ENCODE measurements at regions not wholly inside any gene's neighbourhood (a gene's known extent, or its start where the extent isn't known, plus 50 kb on each side); places are given as distances from the start of the nearest gene placed in this dataset.

GRCh38 chr5:86977808-86978207, 289.9 kb upstream of the RASA1 start:
- H3K36me3 ChIP-seq (ENCODE audit: low read length) = no peaks in the 10 kb centered on the region
- H3K4me2 ChIP-seq (ENCODE audit: low read depth, low read length, poor library complexity, severe bottlenecking) = no peak overlapping the region
- no peaks in the 10 kb centered on the region for H3F3A ChIP-seq (ENCODE audit: insufficient read depth)
- H3K9me2 ChIP-seq (replicated peaks; ENCODE audit: insufficient read depth, low read length) = no peaks in the 10 kb centered on the region
- H3K9me3 ChIP-seq (ENCODE audit: insufficient read depth, low read length) = no peaks in the 10 kb centered on the region
- no peak overlapping the region for H2AFZ ChIP-seq (ENCODE audit: low read depth, low read length, severe bottlenecking)
- no peak overlapping the region for H3K27ac ChIP-seq (ENCODE audit: low read depth, low read length)
- H3K27me3 ChIP-seq (ENCODE audit: low read length) = no peaks in the 10 kb centered on the region
- no peaks in the 10 kb centered on the region for H3K79me2 ChIP-seq (ENCODE audit: insufficient read depth, low read length)
- no peaks in the 10 kb centered on the region for H4K20me1 ChIP-seq (ENCODE audit: low read depth, low read length)
- no peak for TF ChIP-seq CTCF (IDR thresholded peaks at IDR 0.05; ENCODE audit: insufficient read depth, low read length, poor library complexity, severe bottlenecking)
- TF ChIP-seq EZH2phosphoT487 (conservative IDR thresholded peaks at IDR 0.05; ENCODE audit: low read length) = no peak
- no peak overlapping the region for H3K4me3 ChIP-seq (ENCODE audit: insufficient read depth, low read length, poor library complexity, severe bottlenecking)
- H3K9ac ChIP-seq (ENCODE audit: low read length) = no peak overlapping the region

GRCh38 chr5:86979811-86980411, 287.8 kb upstream of the RASA1 start:
- H2AFZ ChIP-seq (ENCODE audit: low read depth, low read length, severe bottlenecking) = no peak overlapping the region
- no peaks in the 10 kb centered on the region for H3K9me2 ChIP-seq (replicated peaks; ENCODE audit: insufficient read depth, low read length)
- no peak overlapping the region for H3K9ac ChIP-seq (ENCODE audit: low read length)
- H3K79me2 ChIP-seq (ENCODE audit: insufficient read depth, low read length) = no peaks in the 10 kb centered on the region
- H3K4me3 ChIP-seq (ENCODE audit: insufficient read depth, low read length, poor library complexity, severe bottlenecking) = no peak overlapping the region
- no peaks in the 10 kb centered on the region for H3F3A ChIP-seq (ENCODE audit: insufficient read depth)
- no peaks in the 10 kb centered on the region for H3K36me3 ChIP-seq (ENCODE audit: low read length)
- no peak overlapping the region for H3K4me2 ChIP-seq (ENCODE audit: low read depth, low read length, poor library complexity, severe bottlenecking)
- no peaks in the 10 kb centered on the region for H3K9me3 ChIP-seq (ENCODE audit: insufficient read depth, low read length)
- no peak overlapping the region for H3K27ac ChIP-seq (ENCODE audit: low read depth, low read length)
- no peaks in the 10 kb centered on the region for H4K20me1 ChIP-seq (ENCODE audit: low read depth, low read length)
- no peaks in the 10 kb centered on the region for H3K27me3 ChIP-seq (ENCODE audit: low read length)
- TF ChIP-seq EZH2phosphoT487 (conservative IDR thresholded peaks at IDR 0.05; ENCODE audit: low read length) = no peak

- H3F3A ChIP-seq (ENCODE audit: insufficient read depth) = no peaks in the 10 kb centered on the region
- no peaks in the 10 kb centered on the region for H3K36me3 ChIP-seq (ENCODE audit: low read length)
- no peaks in the 10 kb centered on the region for H3K9me3 ChIP-seq (ENCODE audit: insufficient read depth, low read length)
- H2AFZ ChIP-seq (ENCODE audit: low read depth, low read length, severe bottlenecking) = no peak overlapping the region
- no peak overlapping the region for H3K9ac ChIP-seq (ENCODE audit: low read length)
- TF ChIP-seq CTCF (IDR thresholded peaks at IDR 0.05; ENCODE audit: insufficient read depth, low read length, poor library complexity, severe bottlenecking) (no peak), EZH2phosphoT487 (conservative IDR thresholded peaks at IDR 0.05; ENCODE audit: low read length) (no peak)
- H4K20me1 ChIP-seq (ENCODE audit: low read depth, low read length) = no peaks in the 10 kb centered on the region
- no peaks in the 10 kb centered on the region for H3K79me2 ChIP-seq (ENCODE audit: insufficient read depth, low read length)
- H3K4me2 ChIP-seq (ENCODE audit: low read depth, low read length, poor library complexity, severe bottlenecking) = no peak overlapping the region
- no peak overlapping the region for H3K4me3 ChIP-seq (ENCODE audit: insufficient read depth, low read length, poor library complexity, severe bottlenecking)
- H3K27ac ChIP-seq (ENCODE audit: low read depth, low read length) = no peak overlapping the region
- H3K9me2 ChIP-seq (replicated peaks; ENCODE audit: insufficient read depth, low read length) = no peaks in the 10 kb centered on the region
- no peaks in the 10 kb centered on the region for H3K27me3 ChIP-seq (ENCODE audit: low read length)
Observed at GRCh38 chr5:86981898-86982297, 285.8 kb upstream of the RASA1 start.

- no peaks in the 10 kb centered on the region for H3F3A ChIP-seq (ENCODE audit: insufficient read depth)
- no peak overlapping the region for H2AFZ ChIP-seq (ENCODE audit: low read depth, low read length, severe bottlenecking)
- H3K4me2 ChIP-seq (ENCODE audit: low read depth, low read length, poor library complexity, severe bottlenecking) = no peak overlapping the region
- no peaks in the 10 kb centered on the region for H3K9me3 ChIP-seq (ENCODE audit: insufficient read depth, low read length)
- no peaks in the 10 kb centered on the region for H3K36me3 ChIP-seq (ENCODE audit: low read length)
- no peaks in the 10 kb centered on the region for H4K20me1 ChIP-seq (ENCODE audit: low read depth, low read length)
- no peaks in the 10 kb centered on the region for H3K9me2 ChIP-seq (replicated peaks; ENCODE audit: insufficient read depth, low read length)
- no peak for TF ChIP-seq CTCF (IDR thresholded peaks at IDR 0.05; ENCODE audit: insufficient read depth, low read length, poor library complexity, severe bottlenecking)
- TF ChIP-seq EZH2phosphoT487 (conservative IDR thresholded peaks at IDR 0.05; ENCODE audit: low read length) = no peak
- no peak overlapping the region for H3K4me3 ChIP-seq (ENCODE audit: insufficient read depth, low read length, poor library complexity, severe bottlenecking)
- no peaks in the 10 kb centered on the region for H3K27me3 ChIP-seq (ENCODE audit: low read length)
- H3K9ac ChIP-seq (ENCODE audit: low read length) = no peak overlapping the region
- H3K27ac ChIP-seq (ENCODE audit: low read depth, low read length) = no peak overlapping the region
- H3K79me2 ChIP-seq (ENCODE audit: insufficient read depth, low read length) = no peaks in the 10 kb centered on the region
Observed at GRCh38 chr5:86983208-86983607, 284.5 kb upstream of the RASA1 start.
